ENCODE measurements at regions not wholly inside any gene's neighbourhood (a gene's known extent, or its start where the extent isn't known, plus 50 kb on each side); places are given as distances from the start of the nearest gene placed in this dataset.

- TF ChIP-seq CTCF (IDR thresholded peaks at IDR 0.05; ENCODE audit: low read depth, low read length) = no peak
- no peak for DNase-seq (ENCODE audit: extremely low read depth, low read depth)
These were observed 84.9 kb upstream of the SLC44A3 start for GRCh38 chr1:94734963-94735901.

DNA sequence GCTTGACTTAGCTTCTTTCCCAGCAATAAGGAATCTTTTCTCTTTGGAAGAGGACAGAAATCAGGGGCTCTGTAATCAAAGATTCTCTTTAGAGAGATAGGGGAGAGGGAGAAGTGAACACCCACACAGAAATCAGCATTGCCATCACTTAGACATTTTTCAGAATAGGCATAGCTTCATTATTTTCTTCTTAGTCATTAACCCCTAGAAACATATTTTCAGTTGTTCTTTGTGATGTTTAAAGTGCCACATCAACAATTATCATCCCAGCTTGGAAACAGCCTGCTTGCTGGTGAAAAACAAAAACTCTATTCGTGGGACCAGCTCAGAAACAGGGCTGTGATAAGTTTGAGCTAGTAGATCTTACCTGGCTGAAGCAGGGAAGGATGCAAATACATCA is 88.3 kb upstream of the SLC44A3 start:
- TF ChIP-seq CTCF (IDR thresholded peaks at IDR 0.05; ENCODE audit: low read depth, low read length) = no peak
- DNase-seq (ENCODE audit: extremely low read depth, low read depth) = no peak

DNA sequence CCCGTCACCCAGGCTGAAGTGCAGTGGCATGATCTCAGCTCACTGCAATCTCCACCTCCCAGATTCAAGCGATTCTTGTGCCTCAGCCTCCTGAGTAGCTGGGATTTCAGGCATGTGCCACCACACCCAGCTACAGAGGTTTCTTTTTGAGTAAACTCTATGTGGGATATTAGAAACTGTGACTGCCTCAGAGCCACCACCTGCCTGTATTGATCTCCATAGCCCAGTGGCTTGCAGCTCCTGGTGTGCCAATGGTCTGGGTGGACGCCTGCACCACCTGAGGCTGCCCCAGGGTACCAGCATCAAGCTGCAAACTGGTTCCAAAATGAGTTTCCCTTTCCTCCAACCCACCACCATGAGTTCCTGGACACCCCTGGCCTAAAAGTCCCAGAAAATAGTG is 89.7 kb upstream of the SLC44A3 start:
- no peak for DNase-seq (ENCODE audit: extremely low read depth, low read depth)

GRCh38 chr1:94729267-94729666 is 90.9 kb upstream of the SLC44A3 start:
- no peak for TF ChIP-seq CTCF (IDR thresholded peaks at IDR 0.05; ENCODE audit: low read depth, low read length)
- DNase-seq (ENCODE audit: extremely low read depth, low read depth) = peak; percentile 77

More for the DNA sequence above, 89.7 kb upstream of the SLC44A3 start:
- TF ChIP-seq CTCF (IDR thresholded peaks at IDR 0.05; ENCODE audit: low read depth, low read length) = no peak

GRCh38 chr1:94727846-94728715 is 92.1 kb upstream of the SLC44A3 start:
- peak; percentile 76 for DNase-seq (ENCODE audit: extremely low read depth, low read depth)

DNA sequence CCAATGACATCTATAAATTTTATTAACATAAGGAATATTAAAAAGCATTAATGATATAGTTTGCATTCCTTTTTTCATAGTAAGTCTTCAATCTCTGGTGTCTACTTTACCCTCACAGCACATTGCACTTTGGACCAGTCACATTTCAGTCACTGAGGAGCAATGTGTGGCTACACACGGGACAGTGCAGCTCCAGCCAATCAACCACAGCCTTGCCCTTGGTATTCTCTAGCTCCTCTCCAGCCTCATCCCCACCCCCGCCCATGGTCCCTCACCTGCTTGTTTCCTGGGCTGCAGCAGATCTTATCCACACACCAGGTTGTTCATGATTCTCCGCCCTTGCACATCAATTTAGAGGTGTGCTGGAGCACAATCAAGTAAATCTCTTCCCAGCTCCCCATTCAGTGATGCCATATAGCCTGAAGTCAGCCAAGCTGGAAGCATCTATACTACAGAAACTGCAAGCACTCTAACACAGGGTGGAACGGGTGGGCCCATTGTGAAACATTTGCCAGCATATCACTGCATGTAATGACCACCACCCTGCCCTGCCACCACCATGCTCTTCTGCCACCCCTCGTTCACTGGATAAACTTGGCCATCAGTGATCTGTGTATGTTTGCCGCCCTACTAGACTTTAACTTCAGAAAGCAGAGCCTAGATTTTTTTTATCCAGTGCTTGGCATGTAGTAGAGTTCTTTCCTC is 93.0 kb upstream of the SLC44A3 start:
- TF ChIP-seq CTCF (IDR thresholded peaks at IDR 0.05; ENCODE audit: low read depth, low read length) = no peak
- DNase-seq (ENCODE audit: extremely low read depth, low read depth) = no peak

More at GRCh38 chr1:94727846-94728715, 92.1 kb upstream of the SLC44A3 start:
- TF ChIP-seq CTCF (IDR thresholded peaks at IDR 0.05; ENCODE audit: low read depth, low read length) = no peak

Data from AG09319 (cell line).